Suprapubic skin (tissue), 4 donors: ENCODE measurements at regions not wholly inside any gene's neighbourhood (a gene's known extent, or its start where the extent isn't known, plus 50 kb on each side); places are given as distances from the start of the nearest gene placed in this dataset.

Source experiments
- CTCF ChIP-seq, 2 donors: fragments of 200-600 bp in 1 of 2; fragments of 450-650 bp in 1 of 2; sonication (generic) in 1 of 2; IDR thresholded peaks; one replicate each; pipeline ENCODE4 v1.5.1; 2016 to 2019; ENCODE audit warnings: antibody characterized with exemption in 2 of 2, mild to moderate bottlenecking in 1 of 2, moderate library complexity in 1 of 2
- EP300 ChIP-seq: sonication (generic); formaldehyde crosslinking; IDR thresholded peaks from one replicate; pipeline ENCODE4 v1.6.1; 2017; ENCODE audit warnings: antibody characterized with exemption
- POLR2A ChIP-seq, 2 donors: fragments of 450-650 bp; IDR thresholded peaks; one replicate each; pipeline ENCODE4 v1.6.1; 2017; ENCODE audit warnings: antibody characterized with exemption in 2 of 2, mild to moderate bottlenecking in 2 of 2, moderate library complexity in 2 of 2
- POLR2AphosphoS5 ChIP-seq, 3 donors: sonication (generic); formaldehyde crosslinking; IDR thresholded peaks; one replicate each; pipeline ENCODE4 v1.6.1; 2017; ENCODE audit warnings: antibody characterized with exemption in 3 of 3

- TF ChIP-seq CTCF (IDR thresholded peaks at IDR 0.05) (no peak), EP300 (no peak), POLR2A (IDR thresholded peaks at IDR 0.05) (no peak), POLR2AphosphoS5 (IDR thresholded peaks at IDR 0.05) (no peak)
Observed at GRCh38 chr3:127044996-127045395, 62.1 kb downstream of the PLXNA1 start.
